Neural progenitor cell (in vitro differentiated cells): ENCODE measurements at regions not wholly inside any gene's neighbourhood (a gene's known extent, or its start where the extent isn't known, plus 50 kb on each side); places are given as distances from the start of the nearest gene placed in this dataset.
A peak's percentile ranks its signal among the peaks of the same experiment; 100 is the strongest.
"Not testable (repeated sequence)": the region's sequence is repeated elsewhere in the genome, so short reads cannot be mapped to it uniquely, and the experiment has no call there.

ENCODE experiments used
- DNase-seq: peaks from one replicate; pipeline ENCODE4 v3.0.0-alpha.2; 2016; ENCODE audit warnings: low spot score
- H2AFZ ChIP-seq: fragments of 200-600 bp; sonication (generic); replicated peaks from 2 replicates; pipeline ENCODE4 v1.6.1; 2016; ENCODE audit warnings: antibody characterized with exemption
- H3F3A ChIP-seq: fragments of 200-600 bp; sonication (generic); 2 replicates; pipeline ENCODE4 v1.6.1; 2016; ENCODE audit warnings: antibody characterized with exemption, low read depth
- H3K27ac ChIP-seq: fragments of 200-600 bp; sonication (generic); 2 replicates; pipeline ENCODE4 v1.5.1; 2016; ENCODE audit warnings: mild to moderate bottlenecking
- H3K27me3 ChIP-seq: fragments of 200-600 bp; sonication (generic); 2 replicates; pipeline ENCODE4 v1.6.1; 2016; ENCODE audit warnings: mild to moderate bottlenecking, moderate library complexity
- H3K36me3 ChIP-seq: fragments of 200-600 bp; sonication (generic); 2 replicates; pipeline ENCODE4 v1.5.1; 2016
- H3K4me1 ChIP-seq: fragments of 200-600 bp; sonication (generic); 2 replicates; pipeline ENCODE4 v1.6.1; 2016; ENCODE audit warnings: mixed run types
- H3K4me2 ChIP-seq: fragments of 200-600 bp; sonication (generic); 2 replicates; pipeline ENCODE4 v1.6.1; 2016
- H3K4me3 ChIP-seq: fragments of 200-600 bp; sonication (generic); 2 replicates; pipeline ENCODE4 v1.5.1; 2016
- H3K79me2 ChIP-seq: fragments of 200-600 bp; sonication (generic); 2 replicates; pipeline ENCODE4 v1.6.1; 2016; ENCODE audit warnings: low read depth
- H3K9ac ChIP-seq: fragments of 200-600 bp; sonication (generic); 2 replicates; pipeline ENCODE4 v1.6.1; 2016
- H3K9me3 ChIP-seq: fragments of 200-600 bp; sonication (generic); 2 replicates; pipeline ENCODE4 v1.5.1; 2016; ENCODE audit warnings: low read depth
- H4K20me1 ChIP-seq: fragments of 200-600 bp; sonication (generic); 2 replicates; pipeline ENCODE4 v1.6.1; 2016; ENCODE audit warnings: low read depth
- H3K27ac Mint-ChIP-seq: 3 replicates; pipeline ENCODE4 v1.8.0; 2021; ENCODE audit warnings: mixed read lengths
- H3K27me3 Mint-ChIP-seq: 2 replicates; pipeline ENCODE4 v1.8.0; 2022; ENCODE audit warnings: low read depth, mild to moderate bottlenecking, inconsistent platforms, moderate library complexity, mixed read lengths; ENCODE audit not compliant: insufficient read depth
- H3K36me3 Mint-ChIP-seq: 3 replicates; pipeline ENCODE4 v1.8.0; 2021; ENCODE audit warnings: mixed read lengths
- H3K4me1 Mint-ChIP-seq: 3 replicates; pipeline ENCODE4 v1.8.0; 2021; ENCODE audit warnings: mixed read lengths
- H3K4me3 Mint-ChIP-seq: 3 replicates; pipeline ENCODE4 v1.8.0; 2021; ENCODE audit warnings: mild to moderate bottlenecking, moderate library complexity, mixed read lengths
- H3K9me3 Mint-ChIP-seq: 3 replicates; pipeline ENCODE4 v1.8.0; 2020; ENCODE audit warnings: mixed read lengths
- CTCF ChIP-seq: fragments of 200-600 bp; sonication (generic); IDR thresholded peaks from 2 replicates; pipeline ENCODE4 v1.5.1; 2017; ENCODE audit warnings: antibody characterized with exemption, mild to moderate bottlenecking
- EZH2 ChIP-seq: fragments of 200-600 bp; sonication (generic); IDR thresholded peaks from 2 replicates; pipeline ENCODE4 v1.6.1; 2017; ENCODE audit warnings: antibody characterized with exemption, mild to moderate bottlenecking, moderate library complexity
- EZH2phosphoT487 ChIP-seq: fragments of 200-600 bp; sonication (generic); IDR thresholded peaks from 2 replicates; pipeline ENCODE4 v1.6.1; 2017; ENCODE audit warnings: antibody characterized with exemption

GRCh38 chr10:78464856-78465267 is 431.2 kb downstream of the RPS24 start:
- Histone ChIP-seq H3K4me2 (peak overlapping the region; percentile 57), H3K27me3 (no peaks in the 10 kb centered on the region)
- DNase-seq = no peak

GRCh38 chr10:78465431-78465830 is 431.8 kb downstream of the RPS24 start:
- TF ChIP-seq CTCF (no peak), EZH2phosphoT487 (no peak), EZH2 (no peak)
- peak overlapping the region; percentile 36 for H3K4me3 Mint-ChIP-seq

More at GRCh38 chr10:78464856-78465267, 431.2 kb downstream of the RPS24 start:
- peaks cover 2% of the 10 kb centered on the region for H3K9me3 Mint-ChIP-seq
- H3K27ac Mint-ChIP-seq = peak overlapping the region; percentile 76
- H3K4me1 ChIP-seq = peaks cover 25% of the 10 kb centered on the region
- peak overlapping the region; percentile 36 for H3K4me3 Mint-ChIP-seq
- H3K36me3 ChIP-seq = no peaks in the 10 kb centered on the region
- no peak for TF ChIP-seq EZH2
- TF ChIP-seq EZH2phosphoT487 = no peak
- TF ChIP-seq CTCF = no peak
- H3K27me3 Mint-ChIP-seq = peaks cover 11% of the 10 kb centered on the region
- H3F3A ChIP-seq = peaks cover 12% of the 10 kb centered on the region
- H3K36me3 Mint-ChIP-seq = peaks cover 3% of the 10 kb centered on the region
- H3K4me1 Mint-ChIP-seq = peaks cover 56% of the 10 kb centered on the region
- H3K27ac ChIP-seq = no peak overlapping the region
- no peak overlapping the region for H3K9ac ChIP-seq
- H4K20me1 ChIP-seq = no peaks in the 10 kb centered on the region
- no peaks in the 10 kb centered on the region for H3K9me3 ChIP-seq
- no peaks in the 10 kb centered on the region for H3K79me2 ChIP-seq
- no peak overlapping the region for H2AFZ ChIP-seq
- H3K4me3 ChIP-seq = no peak overlapping the region

GRCh38 chr10:78467496-78468106 is 433.9 kb downstream of the RPS24 start:
- no peaks in the 10 kb centered on the region for H3K36me3 ChIP-seq
- peaks cover 3% of the 10 kb centered on the region for H3K9me3 Mint-ChIP-seq

More at GRCh38 chr10:78465431-78465830, 431.8 kb downstream of the RPS24 start:
- H3K9ac ChIP-seq = no peak overlapping the region
- no peaks in the 10 kb centered on the region for H3K9me3 ChIP-seq
- peak overlapping the region; percentile 57 for H3K4me2 ChIP-seq
- peaks cover 58% of the 10 kb centered on the region for H3K4me1 Mint-ChIP-seq
- DNase-seq = peak; percentile 35
- no peak overlapping the region for H2AFZ ChIP-seq
- H3K36me3 ChIP-seq = no peaks in the 10 kb centered on the region
- H3K4me3 ChIP-seq = no peak overlapping the region
- no peaks in the 10 kb centered on the region for H3K27me3 ChIP-seq
- H3K79me2 ChIP-seq = no peaks in the 10 kb centered on the region
- H3K9me3 Mint-ChIP-seq = peaks cover 3% of the 10 kb centered on the region
- peaks cover 25% of the 10 kb centered on the region for H3K4me1 ChIP-seq
- no peaks in the 10 kb centered on the region for H4K20me1 ChIP-seq
- H3K27ac ChIP-seq = peak overlapping the region; percentile 69
- H3K36me3 Mint-ChIP-seq = peaks cover 3% of the 10 kb centered on the region
- H3K27ac Mint-ChIP-seq = peak overlapping the region; percentile 76
- peaks cover 12% of the 10 kb centered on the region for H3F3A ChIP-seq
- H3K27me3 Mint-ChIP-seq = peaks cover 11% of the 10 kb centered on the region

GRCh38 chr10:78468731-78469130 is 435.1 kb downstream of the RPS24 start:
- peaks cover 74% of the 10 kb centered on the region for H3K4me1 Mint-ChIP-seq
- H3K27me3 Mint-ChIP-seq, H3K4me3 ChIP-seq, H3K27me3 ChIP-seq, H4K20me1 ChIP-seq, H3K9ac ChIP-seq, H3K4me2 ChIP-seq, H3K36me3 ChIP-seq, H3K4me3 Mint-ChIP-seq, H3K9me3 Mint-ChIP-seq, H3K9me3 ChIP-seq, DNase-seq, H2AFZ ChIP-seq, H3K27ac Mint-ChIP-seq, H3K79me2 ChIP-seq, H3K36me3 Mint-ChIP-seq, H3K27ac ChIP-seq: not testable (repeated sequence)
- H3F3A ChIP-seq = peaks cover 27% of the 10 kb centered on the region
- peaks cover 47% of the 10 kb centered on the region for H3K4me1 ChIP-seq

More at GRCh38 chr10:78467496-78468106, 433.9 kb downstream of the RPS24 start:
- Mint-ChIP-seq H3K27me3 (peaks cover 7% of the 10 kb centered on the region), H3K36me3 (peaks cover 3% of the 10 kb centered on the region), H3K4me1 (peaks cover 73% of the 10 kb centered on the region), H3K27ac (peak overlapping the region; percentile 5), H3K4me3 (peak overlapping the region; percentile 27)
- Histone ChIP-seq H3K27me3 (no peaks in the 10 kb centered on the region), H3K27ac (no peak overlapping the region), H3K4me1 (peaks cover 36% of the 10 kb centered on the region), H3K9ac (no peak overlapping the region), H4K20me1 (no peaks in the 10 kb centered on the region), H3K4me2 (no peak overlapping the region), H3K79me2 (no peaks in the 10 kb centered on the region), H2AFZ (no peak overlapping the region), H3F3A (peaks cover 20% of the 10 kb centered on the region), H3K4me3 (no peak overlapping the region), H3K9me3 (no peaks in the 10 kb centered on the region)
- no peak for DNase-seq
- no peak for TF ChIP-seq EZH2phosphoT487
- TF ChIP-seq EZH2 = no peak
- TF ChIP-seq CTCF = no peak
